ENCODE measurements at regions not wholly inside any gene's neighbourhood (a gene's known extent, or its start where the extent isn't known, plus 50 kb on each side); places are given as distances from the start of the nearest gene placed in this dataset.

DNA sequence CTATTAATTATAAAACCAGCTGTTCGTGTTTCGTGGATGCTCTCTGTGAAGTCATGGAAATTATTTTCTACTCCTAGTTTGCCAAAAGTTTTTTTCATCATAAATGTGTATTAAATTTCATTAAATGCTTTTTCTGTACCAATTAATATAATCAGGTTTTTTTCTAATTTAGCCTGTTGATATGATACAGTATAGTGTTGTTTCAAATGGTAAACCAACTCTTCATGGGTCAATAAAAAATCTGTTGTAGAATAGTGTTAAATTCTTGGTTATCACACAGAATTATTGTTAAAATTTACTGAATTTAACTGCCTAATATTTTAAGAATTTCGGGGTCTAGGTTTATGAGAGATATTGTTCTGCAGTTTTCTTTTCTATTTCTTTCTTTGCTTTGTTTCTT lies 505.9 kb upstream of the MANEA start:
- Histone ChIP-seq H3K79me2 (ENCODE audit: control insufficient read depth, insufficient read depth, low read length, poor library complexity) (no peaks in the 10 kb centered on the region), H4K91ac (ENCODE audit: low read depth, low read length) (no peak overlapping the region), H3K79me1 (ENCODE audit: low read length) (no peaks in the 10 kb centered on the region), H2BK12ac (ENCODE audit: low read length) (no peak overlapping the region), H3K4ac (ENCODE audit: low read depth, low read length) (no peak overlapping the region), H2AK5ac (ENCODE audit: low read length) (no peak overlapping the region), H4K12ac (ENCODE audit: low read depth, low read length) (no peak overlapping the region), H2BK120ac (ENCODE audit: insufficient read depth, low read length, poor library complexity) (no peak overlapping the region), H3K14ac (ENCODE audit: low read length) (no peak overlapping the region), H2BK5ac (ENCODE audit: low read depth, low read length, poor library complexity) (no peak overlapping the region), H3K9me3 (ENCODE audit: insufficient read depth, low read depth, low read length) (no peaks in the 10 kb centered on the region), H3K9ac (ENCODE audit: low read length) (no peak overlapping the region), H3K27ac (ENCODE audit: low read depth, low read length) (no peak overlapping the region), H2AFZ (ENCODE audit: insufficient read depth, low read length, poor library complexity) (no peak overlapping the region), H3K23ac (ENCODE audit: low read length) (no peak overlapping the region), H3K4me1 (ENCODE audit: control insufficient read depth in 1 of 2, insufficient read depth in 2 of 2, low read length in 2 of 2) (no peaks in the 10 kb centered on the region), H3K4me3 (ENCODE audit: low read depth, low read length) (no peak overlapping the region), H3K27me3 (ENCODE audit: insufficient read depth, low read length) (no peaks in the 10 kb centered on the region), H4K8ac (ENCODE audit: low read depth, low read length) (no peak overlapping the region), H3K18ac (ENCODE audit: low read length) (no peak overlapping the region), H3K4me2 (ENCODE audit: low read length) (no peak overlapping the region), H3K36me3 (ENCODE audit: control insufficient read depth in 1 of 2, insufficient read depth in 2 of 2, low read length in 2 of 2) (no peaks in the 10 kb centered on the region)
- WGBS (ENCODE audit: extremely low coverage, insufficient coverage, insufficient read length), result no CpG with 5 or more reads among the region's 3 CpGs
- no peak for DNase-seq

DNA sequence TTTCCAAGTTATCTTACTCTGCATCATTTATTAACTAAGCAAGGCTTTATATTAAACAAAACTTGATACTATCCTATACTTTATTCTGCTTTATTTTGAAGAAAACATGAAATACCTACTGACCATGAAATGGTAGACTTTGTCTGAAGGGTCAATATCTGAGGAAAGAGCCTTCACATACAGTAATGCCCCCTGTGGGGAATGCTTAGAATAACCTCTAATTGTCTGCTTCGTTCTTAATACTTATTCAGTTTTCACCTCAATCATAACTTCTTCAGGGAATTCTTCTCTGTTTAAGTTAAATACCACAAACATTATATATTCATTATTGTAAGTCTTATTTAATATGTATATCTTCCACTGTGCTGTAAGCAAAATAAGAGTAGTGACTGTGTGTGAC lies 498.9 kb upstream of the MANEA start:
- DNase-seq, result no peak
- Histone ChIP-seq H3K9me3 (ENCODE audit: insufficient read depth, low read depth, low read length) (no peaks in the 10 kb centered on the region), H3K79me1 (ENCODE audit: low read length) (no peaks in the 10 kb centered on the region), H3K23ac (ENCODE audit: low read length) (no peak overlapping the region), H3K18ac (ENCODE audit: low read length) (no peak overlapping the region), H4K8ac (ENCODE audit: low read depth, low read length) (no peak overlapping the region), H2AK5ac (ENCODE audit: low read length) (no peak overlapping the region), H4K12ac (ENCODE audit: low read depth, low read length) (no peak overlapping the region), H3K4me1 (ENCODE audit: control insufficient read depth in 1 of 2, insufficient read depth in 2 of 2, low read length in 2 of 2) (no peaks in the 10 kb centered on the region), H3K27me3 (ENCODE audit: insufficient read depth, low read length) (no peaks in the 10 kb centered on the region), H3K14ac (ENCODE audit: low read length) (no peak overlapping the region), H3K27ac (ENCODE audit: low read depth, low read length) (no peak overlapping the region), H3K79me2 (ENCODE audit: control insufficient read depth, insufficient read depth, low read length, poor library complexity) (no peaks in the 10 kb centered on the region), H2BK12ac (ENCODE audit: low read length) (no peak overlapping the region), H2BK5ac (ENCODE audit: low read depth, low read length, poor library complexity) (no peak overlapping the region), H4K91ac (ENCODE audit: low read depth, low read length) (no peak overlapping the region), H3K4me3 (ENCODE audit: low read depth, low read length) (no peak overlapping the region), H3K4me2 (ENCODE audit: low read length) (no peak overlapping the region), H3K9ac (ENCODE audit: low read length) (no peak overlapping the region), H2BK120ac (ENCODE audit: insufficient read depth, low read length, poor library complexity) (no peak overlapping the region), H2AFZ (ENCODE audit: insufficient read depth, low read length, poor library complexity) (no peak overlapping the region), H3K4ac (ENCODE audit: low read depth, low read length) (no peak overlapping the region), H3K36me3 (ENCODE audit: control insufficient read depth in 1 of 2, insufficient read depth in 2 of 2, low read length in 2 of 2) (no peaks in the 10 kb centered on the region)
- WGBS (ENCODE audit: extremely low coverage, insufficient coverage, insufficient read length), result no CpG with 5 or more reads among the region's 1 CpG

DNA sequence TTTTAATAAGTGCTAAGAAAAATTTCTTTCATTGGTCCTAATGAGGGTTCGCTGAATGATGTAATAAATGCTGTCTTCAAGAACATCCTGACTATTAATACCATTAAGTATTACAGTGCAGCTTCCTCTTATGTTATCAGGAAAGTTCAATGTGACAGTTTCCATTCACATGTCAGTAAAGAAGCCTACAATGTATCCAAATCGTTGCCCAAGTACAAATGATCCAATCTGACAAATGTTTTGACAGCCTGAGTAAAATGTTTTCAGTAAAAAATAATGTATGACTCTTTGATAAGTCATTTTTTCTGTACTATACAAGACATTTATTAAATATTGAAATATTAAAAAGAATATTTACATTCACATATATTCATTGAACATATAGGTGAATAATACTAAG lies 496.1 kb upstream of the MANEA start:
- Histone ChIP-seq H3K23ac (ENCODE audit: low read length) (no peak overlapping the region), H3K27ac (ENCODE audit: low read depth, low read length) (no peak overlapping the region), H3K79me1 (ENCODE audit: low read length) (no peaks in the 10 kb centered on the region), H3K79me2 (ENCODE audit: control insufficient read depth, insufficient read depth, low read length, poor library complexity) (no peaks in the 10 kb centered on the region), H2BK12ac (ENCODE audit: low read length) (no peak overlapping the region), H2AFZ (ENCODE audit: insufficient read depth, low read length, poor library complexity) (no peak overlapping the region), H3K4ac (ENCODE audit: low read depth, low read length) (no peak overlapping the region), H3K27me3 (ENCODE audit: insufficient read depth, low read length) (no peaks in the 10 kb centered on the region), H3K18ac (ENCODE audit: low read length) (no peak overlapping the region), H3K9ac (ENCODE audit: low read length) (no peak overlapping the region), H3K4me1 (ENCODE audit: control insufficient read depth in 1 of 2, insufficient read depth in 2 of 2, low read length in 2 of 2) (no peaks in the 10 kb centered on the region), H3K4me3 (ENCODE audit: low read depth, low read length) (no peak overlapping the region), H2BK120ac (ENCODE audit: insufficient read depth, low read length, poor library complexity) (no peak overlapping the region), H4K91ac (ENCODE audit: low read depth, low read length) (no peak overlapping the region), H4K12ac (ENCODE audit: low read depth, low read length) (no peak overlapping the region), H2AK5ac (ENCODE audit: low read length) (no peak overlapping the region), H3K14ac (ENCODE audit: low read length) (no peak overlapping the region), H3K4me2 (ENCODE audit: low read length) (no peak overlapping the region), H3K9me3 (ENCODE audit: insufficient read depth, low read depth, low read length) (no peaks in the 10 kb centered on the region), H4K8ac (ENCODE audit: low read depth, low read length) (no peak overlapping the region), H3K36me3 (ENCODE audit: control insufficient read depth in 1 of 2, insufficient read depth in 2 of 2, low read length in 2 of 2) (no peaks in the 10 kb centered on the region), H2BK5ac (ENCODE audit: low read depth, low read length, poor library complexity) (no peak overlapping the region)
- no peak for DNase-seq
- no CpG with 5 or more reads among the region's 2 CpGs for WGBS (ENCODE audit: extremely low coverage, insufficient coverage, insufficient read length)

DNA sequence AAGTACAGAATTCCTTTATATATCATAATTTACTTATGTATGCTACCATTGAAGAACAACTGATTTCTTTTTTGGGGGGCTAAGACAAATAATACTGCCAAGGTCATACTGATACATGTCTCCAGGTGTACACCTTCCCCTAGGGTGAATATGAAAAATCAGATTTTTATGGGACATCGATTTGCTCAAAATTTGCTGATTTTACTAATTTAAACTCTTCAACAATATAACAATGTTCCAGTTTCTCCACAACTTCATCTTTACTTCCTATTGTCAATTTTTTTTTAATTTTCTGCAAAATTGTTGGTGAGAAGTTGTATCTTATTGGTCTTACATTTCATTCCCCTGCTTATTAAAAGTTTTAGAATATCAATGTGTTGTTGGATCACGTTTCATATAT lies 495.4 kb upstream of the MANEA start:
- Histone ChIP-seq H4K8ac (ENCODE audit: low read depth, low read length) (no peak overlapping the region), H4K12ac (ENCODE audit: low read depth, low read length) (no peak overlapping the region), H3K27ac (ENCODE audit: low read depth, low read length) (no peak overlapping the region), H4K91ac (ENCODE audit: low read depth, low read length) (no peak overlapping the region), H3K4me2 (ENCODE audit: low read length) (no peak overlapping the region), H3K36me3 (ENCODE audit: control insufficient read depth in 1 of 2, insufficient read depth in 2 of 2, low read length in 2 of 2) (no peaks in the 10 kb centered on the region), H3K9ac (ENCODE audit: low read length) (no peak overlapping the region), H3K79me1 (ENCODE audit: low read length) (no peaks in the 10 kb centered on the region), H2BK12ac (ENCODE audit: low read length) (no peak overlapping the region), H3K14ac (ENCODE audit: low read length) (no peak overlapping the region), H3K4me3 (ENCODE audit: low read depth, low read length) (no peak overlapping the region), H2AFZ (ENCODE audit: insufficient read depth, low read length, poor library complexity) (no peak overlapping the region), H3K4ac (ENCODE audit: low read depth, low read length) (no peak overlapping the region), H3K79me2 (ENCODE audit: control insufficient read depth, insufficient read depth, low read length, poor library complexity) (no peaks in the 10 kb centered on the region), H2BK120ac (ENCODE audit: insufficient read depth, low read length, poor library complexity) (no peak overlapping the region), H2BK5ac (ENCODE audit: low read depth, low read length, poor library complexity) (no peak overlapping the region), H2AK5ac (ENCODE audit: low read length) (no peak overlapping the region), H3K27me3 (ENCODE audit: insufficient read depth, low read length) (no peaks in the 10 kb centered on the region), H3K23ac (ENCODE audit: low read length) (no peak overlapping the region), H3K18ac (ENCODE audit: low read length) (no peak overlapping the region), H3K9me3 (ENCODE audit: insufficient read depth, low read depth, low read length) (no peaks in the 10 kb centered on the region), H3K4me1 (ENCODE audit: control insufficient read depth in 1 of 2, insufficient read depth in 2 of 2, low read length in 2 of 2) (no peaks in the 10 kb centered on the region)
- no CpG with 5 or more reads among the region's 2 CpGs for WGBS (ENCODE audit: extremely low coverage, insufficient coverage, insufficient read length)
- no peak for DNase-seq

Data from trophoblast cell (in vitro differentiated cells and primary cell).